ENCODE measurements at regions not wholly inside any gene's neighbourhood (a gene's known extent, or its start where the extent isn't known, plus 50 kb on each side); places are given as distances from the start of the nearest gene placed in this dataset.

DNA sequence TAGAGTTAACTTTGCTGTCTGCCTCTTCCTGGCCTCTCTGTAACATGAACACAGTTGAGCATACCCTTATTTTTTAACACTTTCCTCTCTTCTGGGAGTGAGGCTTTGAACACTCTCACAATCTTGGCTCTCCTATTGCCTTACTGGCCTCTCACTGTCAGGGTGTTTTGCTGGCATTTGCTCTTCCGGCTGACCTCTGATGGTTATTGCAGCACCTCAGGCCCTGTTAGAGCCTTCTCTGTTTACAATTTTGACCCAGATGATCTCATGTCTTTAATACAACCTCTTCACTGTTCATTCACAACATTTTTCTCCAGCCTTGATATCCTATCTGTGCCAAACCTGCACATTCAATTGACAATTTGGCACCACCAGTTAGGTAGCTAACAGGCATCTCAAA, 357.8 kb upstream of the USP15 start:
- no peak for DNase-seq (ENCODE audit: low read depth)

- DNase-seq (ENCODE audit: low read depth), result no peak
Measured at GRCh38 chr12:61911113-61911512, 349.1 kb upstream of the USP15 start.

DNA sequence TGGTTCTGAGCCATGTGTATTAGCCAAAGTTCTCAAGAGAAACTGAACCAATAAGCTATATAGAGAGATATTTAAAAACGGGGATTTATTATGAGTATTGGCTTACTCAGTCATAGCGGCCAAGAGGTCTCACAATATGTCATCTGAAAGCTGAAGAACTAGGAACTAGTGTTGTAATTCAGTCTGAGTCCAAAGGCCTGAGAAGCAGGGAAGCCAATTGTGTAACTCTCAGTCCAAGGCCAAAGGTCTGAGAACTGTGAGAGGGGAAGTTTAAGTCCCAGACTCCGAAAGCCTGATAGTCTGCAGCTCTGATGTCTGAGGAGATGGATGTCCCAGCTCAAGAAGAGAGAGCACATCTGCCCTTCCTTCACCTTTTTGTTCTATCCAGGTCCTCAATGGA, 344.8 kb upstream of the USP15 start:
- no peak for DNase-seq (ENCODE audit: low read depth)

- DNase-seq (ENCODE audit: low read depth), result no peak
Measured at GRCh38 chr12:61916831-61917230, 343.4 kb upstream of the USP15 start.

GRCh38 chr12:61919686-61920085, 340.5 kb upstream of the USP15 start:
- no peak for DNase-seq (ENCODE audit: low read depth)

DNA sequence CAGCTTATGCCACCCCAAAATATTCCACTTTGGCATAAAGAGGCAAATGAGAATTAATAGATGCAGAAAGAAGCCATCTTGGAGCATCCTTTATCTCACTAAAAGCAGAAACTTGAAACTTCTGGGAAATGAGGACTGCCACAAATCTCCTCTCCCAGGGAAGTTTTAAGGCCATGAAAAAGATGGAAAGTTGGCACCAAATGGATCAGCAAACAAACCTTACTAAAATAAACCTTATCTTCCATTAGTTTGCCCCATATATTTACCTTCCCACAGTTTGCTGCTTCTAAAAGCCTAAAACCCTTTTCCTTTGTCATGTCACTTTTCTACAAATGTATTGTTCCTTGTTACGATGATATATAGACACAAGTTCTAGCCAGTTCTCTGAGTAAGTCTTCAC, 340.0 kb upstream of the USP15 start:
- DNase-seq (ENCODE audit: low read depth), result no peak

DNA sequence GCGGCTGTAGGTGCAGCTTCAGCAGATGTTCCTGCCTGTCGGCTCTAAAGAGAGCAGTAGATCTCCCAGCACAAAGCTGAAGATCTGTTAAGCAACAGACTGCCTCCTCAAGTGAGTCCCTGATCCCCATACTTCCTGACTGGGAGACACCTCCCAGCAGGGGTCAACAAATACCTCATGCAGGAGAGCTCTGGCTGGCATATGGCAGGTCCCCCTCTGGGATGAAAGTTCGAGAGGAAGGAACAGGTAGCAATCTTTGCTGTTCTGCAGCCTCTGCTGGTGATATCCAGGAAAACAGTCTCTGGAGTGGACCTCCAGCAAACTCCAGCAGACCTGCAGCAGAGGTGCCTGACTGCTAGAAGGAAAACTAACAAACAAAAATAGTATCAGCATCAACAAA, 337.1 kb upstream of the USP15 start:
- no peak for DNase-seq (ENCODE audit: low read depth)

DNA sequence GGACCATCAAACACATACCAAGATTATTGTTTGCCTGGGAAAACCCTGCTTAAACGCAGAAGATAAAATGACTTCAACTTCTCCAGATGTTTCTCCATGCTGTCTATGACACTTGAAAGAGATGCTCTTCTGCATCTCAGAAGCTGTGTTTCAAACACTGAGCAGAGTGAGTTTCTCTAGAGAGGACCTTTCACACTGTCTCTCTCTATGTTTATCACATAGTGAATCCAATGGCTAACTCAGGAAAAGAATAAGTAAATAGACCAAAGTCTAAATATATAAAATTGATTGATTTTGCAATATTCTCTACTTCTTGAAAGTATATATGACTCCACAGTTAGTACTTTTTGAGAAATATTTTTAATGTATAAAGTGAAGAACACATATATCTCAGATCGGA, 325.6 kb upstream of the USP15 start:
- DNase-seq (ENCODE audit: low read depth), result no peak

- no peak for DNase-seq (ENCODE audit: low read depth)
Measured at GRCh38 chr12:61939977-61940376, 320.2 kb upstream of the USP15 start.

DNA sequence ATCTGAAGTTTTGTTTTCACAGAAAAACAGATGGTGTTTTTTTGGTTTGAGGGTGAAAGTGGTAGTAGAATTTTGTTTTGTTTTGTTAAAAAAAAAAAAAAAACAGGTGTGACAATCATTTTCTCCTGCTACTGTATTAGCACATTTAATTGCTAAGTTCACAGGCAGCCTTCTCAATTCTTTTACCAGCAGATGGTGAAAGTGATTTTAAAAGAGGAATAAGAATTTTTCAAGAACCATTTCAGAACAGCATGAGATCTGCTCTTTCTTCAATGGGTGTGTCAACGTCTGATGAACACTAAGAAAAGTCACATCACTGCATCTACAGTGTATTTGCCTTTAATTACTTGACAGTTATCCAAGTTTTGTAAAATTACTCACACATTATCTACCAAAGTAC, 303.7 kb upstream of the USP15 start:
- no peak for DNase-seq (ENCODE audit: low read depth)

DNA sequence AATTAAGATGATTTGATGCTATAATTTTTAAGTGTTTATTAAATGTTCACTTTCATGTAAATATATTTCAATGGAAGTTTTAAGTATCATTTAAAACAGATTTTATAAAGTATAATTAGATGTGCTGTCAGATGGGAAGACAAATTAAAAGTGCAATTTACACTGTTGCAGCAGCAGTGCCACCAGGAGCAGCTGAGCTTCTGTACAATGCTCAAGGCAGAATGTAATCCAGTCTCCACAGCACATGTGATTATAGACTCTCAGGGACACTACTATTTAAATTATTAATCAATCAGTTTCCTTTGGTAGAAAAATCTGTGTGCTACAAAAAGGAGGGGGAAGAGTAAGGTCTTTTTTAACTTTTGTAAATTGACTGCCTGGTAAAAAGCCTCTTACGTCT, 285.7 kb upstream of the USP15 start:
- DNase-seq (ENCODE audit: low read depth), result no peak

DNA sequence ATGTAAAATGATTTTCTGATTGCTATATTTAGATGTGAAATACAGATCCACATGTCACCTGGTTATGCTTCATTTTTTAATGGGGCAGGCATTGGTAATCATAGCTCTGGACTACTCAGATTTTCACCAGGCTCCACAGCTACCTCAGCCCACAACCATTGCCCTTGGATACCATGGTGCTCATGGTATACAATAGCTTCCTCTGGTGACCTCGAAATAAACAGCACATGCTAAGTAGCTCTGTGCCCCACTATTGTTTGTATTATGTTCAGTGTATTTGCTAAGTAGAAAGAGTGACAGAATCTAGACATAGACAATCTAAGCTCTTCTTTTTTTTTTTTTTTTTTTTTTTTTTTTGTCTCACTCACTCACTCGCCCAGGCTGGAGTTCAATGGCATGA, 274.4 kb upstream of the USP15 start:
- DNase-seq (ENCODE audit: low read depth), result no peak

- DNase-seq (ENCODE audit: low read depth), result no peak
Measured at GRCh38 chr12:61987173-61987572, 273.0 kb upstream of the USP15 start.

DNA sequence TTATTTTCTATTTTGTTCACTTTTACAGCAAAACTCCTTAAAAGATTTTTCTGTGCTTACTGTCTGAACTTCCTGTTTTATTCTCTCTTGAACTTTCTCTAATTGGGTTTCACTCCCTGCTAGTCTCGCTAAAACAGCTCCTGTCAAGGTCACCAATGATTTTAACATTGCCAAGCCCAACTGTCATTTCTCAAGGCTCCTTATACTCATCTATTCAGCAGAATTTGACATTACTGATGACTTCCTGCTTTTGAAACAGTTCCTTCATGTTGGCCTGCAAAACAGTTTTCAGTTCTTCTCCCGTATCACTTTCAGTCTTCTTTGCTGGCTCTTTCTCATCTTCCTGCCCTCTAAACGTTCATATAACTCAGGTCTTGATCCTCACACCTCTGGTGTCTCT, 268.5 kb upstream of the USP15 start:
- DNase-seq (ENCODE audit: low read depth), result no peak

- no peak for DNase-seq (ENCODE audit: low read depth)
Measured at GRCh38 chr12:61993734-61994345, 266.4 kb upstream of the USP15 start.

DNA sequence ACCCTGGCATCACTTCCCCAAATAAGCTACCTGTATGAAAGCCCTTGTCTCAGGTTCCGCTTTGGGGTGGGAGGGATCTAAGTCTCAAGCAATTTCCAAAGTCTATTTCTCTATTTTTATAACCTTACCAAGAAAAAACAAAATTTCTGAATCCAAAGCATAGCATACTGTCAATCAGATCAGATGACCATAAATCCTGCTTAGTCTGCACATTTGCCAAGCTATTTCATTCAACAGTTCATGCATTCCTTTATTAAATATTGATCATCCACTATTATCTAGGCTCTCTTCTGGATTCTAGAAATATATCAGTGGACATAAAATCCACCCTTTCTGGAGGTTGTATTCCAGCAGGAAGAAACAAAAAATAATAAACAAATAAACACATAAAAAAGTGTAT, 263.5 kb upstream of the USP15 start:
- DNase-seq (ENCODE audit: low read depth), result no peak

- no peak for DNase-seq (ENCODE audit: low read depth)
Measured at GRCh38 chr12:61998791-61999190, 261.4 kb upstream of the USP15 start.

DNA sequence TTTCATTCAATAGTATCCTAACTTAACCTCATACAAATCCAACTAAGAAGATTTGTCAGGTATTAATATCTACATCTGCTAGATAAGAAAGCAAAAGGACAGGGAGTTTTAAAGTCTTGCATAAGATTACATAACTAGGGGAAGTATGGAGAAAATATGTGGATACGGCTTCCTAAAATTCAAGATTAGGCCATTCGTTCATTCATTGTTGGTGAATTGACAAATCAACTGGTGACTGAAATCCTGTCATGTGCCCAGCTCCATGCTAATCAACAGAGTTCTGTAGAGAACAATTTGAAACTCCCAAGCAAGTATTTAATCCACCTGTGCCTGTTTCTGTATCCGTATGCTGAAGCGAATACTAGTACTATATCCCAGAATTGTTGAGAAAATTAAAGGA, 260.9 kb upstream of the USP15 start:
- no peak for DNase-seq (ENCODE audit: low read depth)

- DNase-seq (ENCODE audit: low read depth), result no peak
Measured at GRCh38 chr12:62001424-62001823, 258.8 kb upstream of the USP15 start.

- DNase-seq (ENCODE audit: low read depth), result no peak
Measured at GRCh38 chr12:62003226-62003625, 257.0 kb upstream of the USP15 start.

DNA sequence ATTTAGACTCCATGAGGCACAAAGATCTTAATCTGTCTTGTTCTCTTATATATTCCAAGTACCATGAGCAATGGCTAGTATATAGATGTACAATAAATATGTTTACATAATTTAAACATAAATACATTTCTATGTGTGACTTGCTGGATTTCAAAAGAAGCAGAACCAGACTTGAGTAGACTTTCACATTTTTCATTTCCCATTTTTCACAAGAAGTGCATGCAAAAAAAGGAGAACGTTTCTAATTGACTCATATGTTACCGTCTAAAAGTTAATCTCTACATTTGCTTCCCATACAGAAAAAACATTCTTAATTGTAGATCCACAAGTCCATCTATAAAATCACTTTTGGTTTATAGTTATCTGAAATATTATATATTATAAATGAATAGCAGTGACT, 256.5 kb upstream of the USP15 start:
- DNase-seq (ENCODE audit: low read depth), result no peak

GRCh38 chr12:62005615-62006014, 254.6 kb upstream of the USP15 start:
- DNase-seq (ENCODE audit: low read depth), result no peak

- no peak for DNase-seq (ENCODE audit: low read depth)
Measured at GRCh38 chr12:62006076-62006732, 254.0 kb upstream of the USP15 start.

- DNase-seq (ENCODE audit: low read depth), result no peak
Measured at GRCh38 chr12:62008703-62009102, 251.5 kb upstream of the USP15 start.

All from activated T-cell treated with anti-CD3 and anti-CD28 coated beads for 1 hour (primary cell).